Activated B cell treated with CpG ODN at 0.5 μM for 24 hours (primary cell): ENCODE measurements at regions not wholly inside any gene's neighbourhood (a gene's known extent, or its start where the extent isn't known, plus 50 kb on each side); places are given as distances from the start of the nearest gene placed in this dataset.

Experiments
- ATAC-seq: fragments of 200-7000 bp; cut with Tn5 transposase; one replicate; pipeline ENCODE4 v1.10.0; 2021; ENCODE audit warnings: low read depth, mild to moderate bottlenecking, moderate library complexity
- CTCF ChIA-PET: fragments of 350-600 bp; sonication (Branson Sonifier 250); formaldehyde crosslinking; loops from one replicate; lab custom pipeline; 2021; ENCODE audit warnings: antibody characterized with exemption; lab: Charles Lee
- POLR2A ChIA-PET: fragments of 350-600 bp; sonication (Branson Sonifier 250); formaldehyde crosslinking; loops from one replicate; lab custom pipeline; 2021; ENCODE audit warnings: antibody characterized with exemption; lab: Charles Lee
- DNase-seq: peaks from one replicate; pipeline ENCODE4 v3.0.0; 2022
- H3K27ac Mint-ChIP-seq: one replicate; pipeline ENCODE4 v1.8.0; 2020; ENCODE audit warnings: mixed read lengths
- H3K27me3 Mint-ChIP-seq: one replicate; pipeline ENCODE4 v1.8.0; 2021; ENCODE audit warnings: mixed read lengths
- H3K36me3 Mint-ChIP-seq: one replicate; pipeline ENCODE4 v1.8.0; 2021; ENCODE audit warnings: low read depth, mixed read lengths
- H3K4me1 Mint-ChIP-seq: one replicate; pipeline ENCODE4 v1.8.0; 2021; ENCODE audit warnings: mixed read lengths
- H3K4me3 Mint-ChIP-seq: one replicate; pipeline ENCODE4 v1.8.0; 2020; ENCODE audit warnings: mild to moderate bottlenecking, mixed read lengths
- H3K9me3 Mint-ChIP-seq: one replicate; pipeline ENCODE4 v1.8.0; 2020; ENCODE audit warnings: mixed read lengths
- intact Hi-C: fragments of 100-400 bp; cut with micrococcal nuclease; formaldehyde crosslinking; loops from one replicate; pipeline ENCODE4 v1.15.1; 2024
- TF ChIP-seq, protein P1 (sequence below): fragments of 200-600 bp; IDR thresholded peaks from one replicate; pipeline ENCODE4 v1.8.0; 2022; ENCODE audit warnings: antibody characterized with exemption, mild to moderate bottlenecking

DNA sequence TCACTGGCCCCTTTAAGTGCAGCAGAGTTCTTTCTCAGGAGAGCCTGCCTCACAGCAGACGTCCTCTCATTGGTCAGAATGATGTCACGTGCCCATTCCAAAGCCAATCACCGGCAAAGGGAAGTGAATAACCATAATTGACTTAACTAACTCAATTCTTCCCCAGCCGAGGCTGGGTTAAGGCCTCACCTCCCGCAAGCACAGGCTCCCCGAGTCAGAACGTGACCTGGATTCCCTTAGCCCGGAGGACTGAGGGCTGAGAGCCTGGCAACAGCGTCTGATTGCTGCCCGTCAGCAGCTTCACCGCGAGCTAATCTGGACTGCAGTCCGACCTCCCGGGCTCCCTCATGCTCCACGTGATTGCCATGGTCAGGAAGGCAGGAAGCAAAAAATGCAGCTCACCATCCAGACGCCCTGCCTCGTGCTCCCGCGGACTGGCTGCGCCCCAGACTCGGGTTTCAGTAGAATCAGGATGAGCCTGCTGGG is 92.1 kb upstream of the FZD10 start:
- POLR2A ChIA-PET = no interaction called here
- H3K4me3 Mint-ChIP-seq = no peak overlapping the region
- DNase-seq (no peak), ATAC-seq (no peak)
- H3K4me1 Mint-ChIP-seq = no peaks in the 10 kb centered on the region
- H3K36me3 Mint-ChIP-seq = no peaks in the 10 kb centered on the region
- H3K27ac Mint-ChIP-seq = no peak overlapping the region
- H3K27me3 Mint-ChIP-seq = no peaks in the 10 kb centered on the region
- no peaks in the 10 kb centered on the region for H3K9me3 Mint-ChIP-seq
- CTCF ChIA-PET = no interaction called here
- intact Hi-C loops = no loop called here
- TF ChIP-seq, protein P1, sequence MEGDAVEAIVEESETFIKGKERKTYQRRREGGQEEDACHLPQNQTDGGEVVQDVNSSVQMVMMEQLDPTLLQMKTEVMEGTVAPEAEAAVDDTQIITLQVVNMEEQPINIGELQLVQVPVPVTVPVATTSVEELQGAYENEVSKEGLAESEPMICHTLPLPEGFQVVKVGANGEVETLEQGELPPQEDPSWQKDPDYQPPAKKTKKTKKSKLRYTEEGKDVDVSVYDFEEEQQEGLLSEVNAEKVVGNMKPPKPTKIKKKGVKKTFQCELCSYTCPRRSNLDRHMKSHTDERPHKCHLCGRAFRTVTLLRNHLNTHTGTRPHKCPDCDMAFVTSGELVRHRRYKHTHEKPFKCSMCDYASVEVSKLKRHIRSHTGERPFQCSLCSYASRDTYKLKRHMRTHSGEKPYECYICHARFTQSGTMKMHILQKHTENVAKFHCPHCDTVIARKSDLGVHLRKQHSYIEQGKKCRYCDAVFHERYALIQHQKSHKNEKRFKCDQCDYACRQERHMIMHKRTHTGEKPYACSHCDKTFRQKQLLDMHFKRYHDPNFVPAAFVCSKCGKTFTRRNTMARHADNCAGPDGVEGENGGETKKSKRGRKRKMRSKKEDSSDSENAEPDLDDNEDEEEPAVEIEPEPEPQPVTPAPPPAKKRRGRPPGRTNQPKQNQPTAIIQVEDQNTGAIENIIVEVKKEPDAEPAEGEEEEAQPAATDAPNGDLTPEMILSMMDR = no peak

DNA sequence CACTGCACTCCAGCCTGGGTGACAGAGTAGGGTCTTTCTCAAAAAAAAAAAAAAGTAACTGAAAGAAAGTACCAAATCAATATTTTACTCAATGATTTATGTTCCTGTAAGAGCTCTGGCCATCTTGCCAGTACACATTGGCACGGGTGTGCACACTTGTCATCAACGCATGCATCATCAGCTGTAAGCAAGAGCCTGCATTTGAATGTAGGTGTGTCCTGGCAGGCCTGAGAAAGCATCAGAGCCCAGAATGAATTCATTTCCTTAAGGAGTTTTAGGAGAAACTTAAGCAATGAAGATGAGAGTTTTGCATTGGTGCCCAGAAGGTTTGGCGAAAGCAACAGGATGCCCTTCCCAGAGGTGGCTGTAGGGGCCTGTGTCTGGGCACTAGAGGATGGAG is 88.5 kb upstream of the FZD10 start:
- Mint-ChIP-seq H3K27ac (no peak overlapping the region), H3K4me1 (no peaks in the 10 kb centered on the region), H3K9me3 (peaks cover 10% of the 10 kb centered on the region), H3K27me3 (no peaks in the 10 kb centered on the region), H3K4me3 (no peak overlapping the region), H3K36me3 (no peaks in the 10 kb centered on the region)
- ChIA-PET CTCF (no interaction called here), POLR2A (no interaction called here)
- intact Hi-C loops = no loop called here
- ATAC-seq (no peak), DNase-seq (no peak)
- TF ChIP-seq, protein P1 = no peak

DNA sequence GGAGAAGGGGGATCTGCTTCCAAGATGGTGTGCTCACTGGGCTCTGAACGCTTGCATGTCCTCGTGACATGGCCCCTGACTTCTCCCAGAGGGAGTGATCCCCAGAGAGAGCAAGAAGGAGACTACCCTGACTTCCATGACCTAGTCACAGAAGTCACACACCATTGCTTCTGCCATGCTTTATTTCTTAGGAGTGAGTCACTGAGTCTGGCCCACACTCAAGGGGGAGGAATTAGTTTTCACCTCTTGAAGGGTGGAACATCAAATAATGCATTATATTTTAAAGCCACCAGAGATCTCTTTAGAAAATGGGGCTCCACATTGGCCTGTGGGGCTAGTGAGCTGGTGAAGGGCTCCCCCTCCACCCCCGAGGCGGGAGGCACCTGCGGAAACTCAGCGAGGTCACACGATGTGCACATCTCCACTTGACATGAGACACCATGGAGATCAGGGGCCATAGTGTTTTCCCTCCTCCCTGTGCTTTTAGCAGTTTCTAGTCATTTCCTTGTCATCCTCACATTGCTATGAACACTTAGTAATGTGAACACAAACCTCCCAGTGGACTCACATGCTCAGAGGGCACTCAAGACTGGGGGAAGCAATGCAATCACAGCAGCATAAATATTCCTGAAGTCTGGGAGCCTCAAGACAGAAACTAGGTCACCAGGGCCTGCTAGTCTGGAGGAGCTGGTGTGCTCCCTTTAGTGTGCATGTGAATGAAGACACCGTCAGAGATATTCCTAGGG is 87.4 kb upstream of the FZD10 start:
- no peak overlapping the region for H3K4me3 Mint-ChIP-seq

DNA sequence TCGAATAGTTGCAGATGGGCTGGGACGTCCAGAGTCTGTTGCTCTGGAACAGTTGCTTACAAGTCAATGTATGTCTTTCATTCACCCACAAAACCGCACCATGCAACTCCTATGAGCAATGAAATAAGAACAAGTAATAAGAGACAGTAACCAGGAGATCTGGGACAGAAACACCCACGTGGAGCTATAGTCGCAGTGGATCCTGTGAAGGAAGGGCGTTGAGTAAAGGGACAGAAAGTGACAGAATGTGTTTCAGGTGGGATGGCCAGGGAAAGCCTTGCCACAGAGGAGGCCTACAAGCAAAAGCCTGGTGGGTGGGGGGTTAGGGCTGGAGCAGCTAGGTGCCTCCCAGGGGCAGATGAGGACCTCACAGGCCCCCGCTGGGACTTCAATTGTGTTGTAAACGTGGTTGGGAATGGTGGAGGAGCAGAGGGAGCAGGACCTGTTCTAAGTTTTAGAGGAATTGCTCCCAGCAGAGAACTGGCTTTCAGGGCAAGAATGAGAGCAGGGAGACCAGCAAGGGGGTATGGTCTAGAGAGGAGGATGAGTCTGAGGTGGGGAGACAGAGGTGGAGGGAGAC is 86.7 kb upstream of the FZD10 start:
- Mint-ChIP-seq H3K4me3 (no peak overlapping the region), H3K27me3 (no peaks in the 10 kb centered on the region), H3K36me3 (no peaks in the 10 kb centered on the region), H3K9me3 (peaks cover 17% of the 10 kb centered on the region), H3K27ac (no peak overlapping the region), H3K4me1 (no peaks in the 10 kb centered on the region)
- POLR2A ChIA-PET = no interaction called here
- ATAC-seq (no peak), DNase-seq (no peak)
- CTCF ChIA-PET = no interaction called here
- TF ChIP-seq, protein P1 = no peak
- intact Hi-C loops = no loop called here

More for the DNA sequence above, 87.4 kb upstream of the FZD10 start:
- CTCF ChIA-PET = no interaction called here
- intact Hi-C loops = no loop called here
- Mint-ChIP-seq H3K27ac (no peak overlapping the region), H3K9me3 (peaks cover 17% of the 10 kb centered on the region), H3K36me3 (no peaks in the 10 kb centered on the region), H3K4me1 (no peaks in the 10 kb centered on the region), H3K27me3 (no peaks in the 10 kb centered on the region)
- TF ChIP-seq, protein P1 = no peak
- no peak for ATAC-seq
- DNase-seq = no peak
- POLR2A ChIA-PET = no interaction called here

DNA sequence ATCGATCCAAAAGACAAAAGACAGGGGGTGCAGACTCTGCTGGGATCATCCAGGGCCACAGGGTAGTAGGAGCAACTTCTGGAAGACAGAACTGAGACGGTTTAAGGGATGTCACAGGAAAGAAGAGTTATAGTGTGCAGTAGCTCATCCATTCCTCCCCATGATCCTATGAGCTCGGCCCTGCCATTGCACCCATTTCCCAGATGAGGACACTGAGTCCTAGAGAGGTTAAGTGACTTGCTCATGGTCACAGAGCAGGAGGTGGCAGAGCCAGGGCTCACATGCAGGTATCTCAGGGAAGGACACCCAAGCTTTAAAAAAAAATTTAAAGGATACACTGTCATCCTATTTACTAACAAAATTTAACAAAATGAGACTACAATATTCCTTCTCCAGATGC is 86.1 kb upstream of the FZD10 start:
- ATAC-seq = no peak
- H3K27me3 Mint-ChIP-seq = no peaks in the 10 kb centered on the region
- no peak overlapping the region for H3K4me3 Mint-ChIP-seq
- intact Hi-C loops = no loop called here
- DNase-seq = no peak
- H3K36me3 Mint-ChIP-seq = no peaks in the 10 kb centered on the region
- H3K9me3 Mint-ChIP-seq = peaks cover 17% of the 10 kb centered on the region
- CTCF ChIA-PET = no interaction called here
- H3K27ac Mint-ChIP-seq = no peak overlapping the region
- POLR2A ChIA-PET = no interaction called here
- H3K4me1 Mint-ChIP-seq = no peaks in the 10 kb centered on the region
- TF ChIP-seq, protein P1 = no peak
